ENCODE measurements at regions not wholly inside any gene's neighbourhood (a gene's known extent, or its start where the extent isn't known, plus 50 kb on each side); places are given as distances from the start of the nearest gene placed in this dataset.
"Not testable (repeated sequence)": the region's sequence is repeated elsewhere in the genome, so short reads cannot be mapped to it uniquely, and the experiment has no call there.

DNA sequence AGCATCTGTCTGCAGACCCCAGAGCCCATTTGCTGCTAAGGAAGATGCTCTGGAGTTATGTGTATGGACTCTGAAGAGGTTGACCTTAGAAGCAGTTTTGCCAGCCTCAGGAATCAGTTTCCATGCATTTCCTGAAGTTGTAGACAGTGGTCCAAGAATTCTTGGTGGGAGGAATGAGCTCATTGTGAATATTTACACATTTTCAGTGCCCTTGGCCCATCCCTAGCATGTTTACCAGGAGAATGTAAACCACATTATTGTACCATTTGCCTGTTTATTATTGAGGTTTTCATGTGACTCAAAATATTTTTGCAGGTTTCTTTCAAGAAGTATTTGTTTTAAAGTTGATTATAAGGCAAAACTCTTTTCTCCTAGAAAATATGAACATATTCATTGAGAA is 93.8 kb downstream of the NXNL2 start:
- DNase-seq = no peak
- Histone ChIP-seq H3K9me3 (no peaks in the 10 kb centered on the region), H3K4me1 (ENCODE audit: control insufficient read depth in 1 of 2, extremely low read depth in 1 of 2, insufficient read depth in 2 of 2, low read length in 2 of 2) (no peaks in the 10 kb centered on the region), H3K36me3 (ENCODE audit: control insufficient read depth in 2 of 2, extremely low read depth in 1 of 2, insufficient read depth in 1 of 2, low read length in 1 of 2) (no peaks in the 10 kb centered on the region), H3K27ac (ENCODE audit: low read length) (no peak overlapping the region), H3K4me3 (ENCODE audit: control insufficient read depth in 1 of 2, extremely low read depth in 1 of 2, low read length in 1 of 2) (no peak overlapping the region), H3K27me3 (replicated peaks in 1 of 2; ENCODE audit: control insufficient read depth in 2 of 2, extremely low read depth in 1 of 2, insufficient read depth in 2 of 2, low read length in 1 of 2) (no peaks in the 10 kb centered on the region)
- CTCF ChIA-PET = interaction anchor here in 1 of 2 donors (0.6 kb wide), 1 partner anchor 550 kb away, joined by 3 read pairs; no protein-coding TSS in a partner anchor
- H3K9me3 Mint-ChIP-seq = peaks cover 4 to 17% (median 8%) of the 10 kb centered on the region in 3 donors
- no peak overlapping the region for H3K4me3 Mint-ChIP-seq
- no peak overlapping the region for H3K27ac Mint-ChIP-seq
- H3K27me3 Mint-ChIP-seq = peaks cover 0 to 10% of the 10 kb centered on the region in 2 donors
- H3K36me3 Mint-ChIP-seq = no peaks in the 10 kb centered on the region
- no peak for ATAC-seq (replicated peaks in 1 of 4)
- POLR2A ChIA-PET = no interaction called here
- H3K4me1 Mint-ChIP-seq = no peaks in the 10 kb centered on the region

- H3K4me3 Mint-ChIP-seq = not testable (repeated sequence)
These were observed 95.6 kb downstream of the NXNL2 start for GRCh38 chr9:88630574-88630973.

GRCh38 chr9:88635151-88635550 is 100.2 kb downstream of the NXNL2 start:
- Mint-ChIP-seq H3K36me3 (no peaks in the 10 kb centered on the region), H3K4me1 (no peaks in the 10 kb centered on the region), H3K4me3 (no peak overlapping the region), H3K27me3 (peaks cover 16 to 37% of the 10 kb centered on the region in 2 donors), H3K9me3 (peaks cover 25 to 45% (median 29%) of the 10 kb centered on the region in 3 donors), H3K27ac (no peak overlapping the region)
- CTCF ChIA-PET = no interaction called here
- ATAC-seq (replicated peaks in 1 of 4) (no peak), DNase-seq (no peak)
- no peaks in the 10 kb centered on the region for H3K4me1 ChIP-seq (ENCODE audit: control insufficient read depth in 1 of 2, extremely low read depth in 1 of 2, insufficient read depth in 2 of 2, low read length in 2 of 2)
- peaks cover 0 to 11% of the 10 kb centered on the region in 2 experiments for H3K27me3 ChIP-seq (replicated peaks in 1 of 2; ENCODE audit: control insufficient read depth in 2 of 2, extremely low read depth in 1 of 2, insufficient read depth in 2 of 2, low read length in 1 of 2)
- POLR2A ChIA-PET = interaction anchor here in 1 of 2 donors (0.6 kb wide), 1 partner anchor 12 kb away, joined by 3 read pairs; no protein-coding TSS in a partner anchor
- no peak overlapping the region for H3K4me3 ChIP-seq (ENCODE audit: control insufficient read depth in 1 of 2, extremely low read depth in 1 of 2, low read length in 1 of 2)
- H3K9me3 ChIP-seq = no peaks in the 10 kb centered on the region
- H3K36me3 ChIP-seq (ENCODE audit: control insufficient read depth in 2 of 2, extremely low read depth in 1 of 2, insufficient read depth in 1 of 2, low read length in 1 of 2) = no peaks in the 10 kb centered on the region
- no peak overlapping the region for H3K27ac ChIP-seq (ENCODE audit: low read length)

More at GRCh38 chr9:88630574-88630973, 95.6 kb downstream of the NXNL2 start:
- Mint-ChIP-seq H3K9me3 (peaks cover 4 to 18% (median 8%) of the 10 kb centered on the region in 3 donors), H3K27me3 (peaks cover 2 to 16% of the 10 kb centered on the region in 2 donors)
- H3K36me3 ChIP-seq (ENCODE audit: control insufficient read depth in 2 of 2, extremely low read depth in 1 of 2, insufficient read depth in 1 of 2, low read length in 1 of 2); H3K36me3 Mint-ChIP-seq; DNase-seq; ATAC-seq (replicated peaks in 1 of 4); H3K4me3 ChIP-seq (ENCODE audit: control insufficient read depth in 1 of 2, extremely low read depth in 1 of 2, low read length in 1 of 2); CTCF ChIA-PET; H3K4me1 ChIP-seq (ENCODE audit: control insufficient read depth in 1 of 2, extremely low read depth in 1 of 2, insufficient read depth in 2 of 2, low read length in 2 of 2); H3K9me3 ChIP-seq; H3K27me3 ChIP-seq (replicated peaks in 1 of 2; ENCODE audit: control insufficient read depth in 2 of 2, extremely low read depth in 1 of 2, insufficient read depth in 2 of 2, low read length in 1 of 2); POLR2A ChIA-PET; H3K27ac ChIP-seq (ENCODE audit: low read length); H3K27ac Mint-ChIP-seq; H3K4me1 Mint-ChIP-seq: not testable (repeated sequence)
- WGBS (ENCODE audit: insufficient coverage) = no CpG with 5 or more reads among the region's 3 CpGs

DNA sequence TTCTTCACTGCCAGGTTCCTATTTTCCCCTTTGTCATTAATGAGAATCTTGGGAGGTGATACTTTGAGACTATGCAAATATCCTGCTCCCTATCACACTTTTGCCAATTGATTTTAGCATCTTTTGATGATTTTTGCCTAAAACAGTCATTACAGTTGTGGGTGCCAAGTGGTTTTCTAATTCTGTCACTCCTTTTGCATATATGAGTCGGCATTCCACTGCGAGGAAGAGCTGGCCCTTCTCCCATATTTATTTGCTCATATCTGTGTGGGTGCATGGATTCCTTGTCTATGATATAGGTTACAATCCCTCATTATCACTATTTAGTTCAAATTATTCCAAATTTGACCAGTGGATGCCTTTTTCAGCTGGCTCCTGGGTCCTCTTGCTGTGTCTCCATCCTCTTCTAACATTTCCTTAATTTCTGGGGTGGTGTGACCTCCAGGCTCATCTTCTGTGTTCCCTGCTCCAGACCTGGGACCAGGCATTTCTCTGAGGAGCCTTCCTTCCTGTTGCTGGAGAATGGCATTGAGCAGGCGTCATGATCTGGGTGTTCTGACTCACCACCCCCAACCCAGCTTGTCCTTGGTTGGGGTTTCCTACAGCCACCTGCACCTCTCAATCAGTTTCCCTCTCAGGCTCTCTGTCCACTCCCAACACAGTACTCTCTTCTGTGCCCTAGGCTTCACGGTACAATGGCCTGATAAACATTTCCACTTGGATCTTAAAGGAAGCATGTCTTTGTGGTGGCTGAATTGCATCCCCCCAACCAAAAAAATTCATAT is 106.7 kb downstream of the NXNL2 start:
- Histone ChIP-seq H3K4me1 (ENCODE audit: control insufficient read depth in 1 of 2, extremely low read depth in 1 of 2, insufficient read depth in 2 of 2, low read length in 2 of 2) (no peaks in the 10 kb centered on the region), H3K27ac (ENCODE audit: low read length) (no peak overlapping the region), H3K27me3 (replicated peaks in 1 of 2; ENCODE audit: control insufficient read depth in 2 of 2, extremely low read depth in 1 of 2, insufficient read depth in 2 of 2, low read length in 1 of 2) (peaks cover 0 to 20% of the 10 kb centered on the region in 2 experiments), H3K9me3 (peaks cover 2% of the 10 kb centered on the region), H3K4me3 (ENCODE audit: control insufficient read depth in 1 of 2, extremely low read depth in 1 of 2, low read length in 1 of 2) (no peak overlapping the region), H3K36me3 (ENCODE audit: control insufficient read depth in 2 of 2, extremely low read depth in 1 of 2, insufficient read depth in 1 of 2, low read length in 1 of 2) (no peaks in the 10 kb centered on the region)
- ChIA-PET POLR2A (no interaction called here), CTCF (no interaction called here)
- ATAC-seq (replicated peaks in 1 of 4) (no peak), DNase-seq (no peak)
- H3K36me3 Mint-ChIP-seq = no peaks in the 10 kb centered on the region
- peaks cover 27 to 58% of the 10 kb centered on the region in 2 donors for H3K27me3 Mint-ChIP-seq
- H3K27ac Mint-ChIP-seq = no peak overlapping the region
- H3K9me3 Mint-ChIP-seq = peaks cover 14 to 21% (median 19%) of the 10 kb centered on the region in 3 donors
- H3K4me1 Mint-ChIP-seq = no peaks in the 10 kb centered on the region
- WGBS (ENCODE audit: insufficient coverage) = 57% methylated on average over 1 of the region's 4 CpGs
- no peak overlapping the region for H3K4me3 Mint-ChIP-seq

- Histone ChIP-seq H3K4me3 (ENCODE audit: control insufficient read depth in 1 of 2, extremely low read depth in 1 of 2, low read length in 1 of 2) (no peak overlapping the region), H3K27ac (ENCODE audit: low read length) (no peak overlapping the region), H3K36me3 (ENCODE audit: control insufficient read depth in 2 of 2, extremely low read depth in 1 of 2, insufficient read depth in 1 of 2, low read length in 1 of 2) (no peaks in the 10 kb centered on the region), H3K4me1 (ENCODE audit: control insufficient read depth in 1 of 2, extremely low read depth in 1 of 2, insufficient read depth in 2 of 2, low read length in 2 of 2) (no peaks in the 10 kb centered on the region), H3K27me3 (replicated peaks in 1 of 2; ENCODE audit: control insufficient read depth in 2 of 2, extremely low read depth in 1 of 2, insufficient read depth in 2 of 2, low read length in 1 of 2) (peaks cover 0 to 20% of the 10 kb centered on the region in 2 experiments), H3K9me3 (peaks cover 2% of the 10 kb centered on the region)
- DNase-seq = no peak
- Mint-ChIP-seq H3K9me3 (peaks cover 8 to 16% (median 13%) of the 10 kb centered on the region in 3 donors), H3K27ac (no peak overlapping the region), H3K4me1 (no peaks in the 10 kb centered on the region), H3K36me3 (no peaks in the 10 kb centered on the region), H3K27me3 (peaks cover 30 to 63% of the 10 kb centered on the region in 2 donors), H3K4me3 (no peak overlapping the region)
- ATAC-seq (replicated peaks in 1 of 4) = no peak
- CTCF ChIA-PET = no interaction called here
- POLR2A ChIA-PET = no interaction called here
These were observed 107.4 kb downstream of the NXNL2 start for GRCh38 chr9:88642336-88642735.

DNA sequence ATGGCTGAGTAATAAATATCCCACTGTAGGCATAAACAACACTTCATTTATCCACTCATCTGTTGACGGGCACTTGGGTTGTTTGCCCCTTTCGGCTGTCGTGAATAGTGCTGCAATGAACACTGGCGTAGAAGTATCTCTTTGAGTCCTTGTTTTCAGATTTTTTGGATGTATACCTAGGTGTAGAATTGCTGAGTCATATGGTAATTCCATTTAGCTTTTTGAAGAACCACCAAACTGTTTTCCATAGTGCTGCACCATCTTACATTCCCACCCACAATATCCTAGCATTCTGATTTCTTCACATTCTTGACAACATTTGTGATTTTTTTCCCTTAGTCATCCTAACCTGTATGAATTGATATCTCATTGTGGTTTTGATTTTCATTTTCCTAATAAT is 109.0 kb downstream of the NXNL2 start:
- Histone ChIP-seq H3K27me3 (replicated peaks in 1 of 2; ENCODE audit: control insufficient read depth in 2 of 2, extremely low read depth in 1 of 2, insufficient read depth in 2 of 2, low read length in 1 of 2) (peaks cover 0 to 19% of the 10 kb centered on the region in 2 experiments), H3K36me3 (ENCODE audit: control insufficient read depth in 2 of 2, extremely low read depth in 1 of 2, insufficient read depth in 1 of 2, low read length in 1 of 2) (no peaks in the 10 kb centered on the region), H3K4me1 (ENCODE audit: control insufficient read depth in 1 of 2, extremely low read depth in 1 of 2, insufficient read depth in 2 of 2, low read length in 2 of 2) (no peaks in the 10 kb centered on the region), H3K4me3 (ENCODE audit: control insufficient read depth in 1 of 2, extremely low read depth in 1 of 2, low read length in 1 of 2) (no peak overlapping the region), H3K9me3 (peaks cover 2% of the 10 kb centered on the region), H3K27ac (ENCODE audit: low read length) (no peak overlapping the region)
- no peak for ATAC-seq (replicated peaks in 1 of 4)
- Mint-ChIP-seq H3K27ac (no peak overlapping the region), H3K27me3 (peaks cover 40 to 59% of the 10 kb centered on the region in 2 donors), H3K36me3 (no peaks in the 10 kb centered on the region), H3K4me1 (no peaks in the 10 kb centered on the region), H3K4me3 (no peak overlapping the region), H3K9me3 (peaks cover 0 to 3% (median 0%) of the 10 kb centered on the region in 3 donors)
- WGBS (ENCODE audit: insufficient coverage) = no CpG with 5 or more reads among the region's 4 CpGs
- ChIA-PET CTCF (no interaction called here), POLR2A (no interaction called here)
- DNase-seq = no peak

Measured in T-cell (primary cell).